NCI-H345 treated with DMSO at 0.1 percent for 48 hours (cell line): ENCODE measurements at regions not wholly inside any gene's neighbourhood (a gene's known extent, or its start where the extent isn't known, plus 50 kb on each side); places are given as distances from the start of the nearest gene placed in this dataset.

Source experiments
- DNase-seq: peaks from one replicate; lab custom pipeline; 2025; ENCODE audit not compliant: unreplicated experiment; lab: John Stamatoyannopoulos, UW

DNA sequence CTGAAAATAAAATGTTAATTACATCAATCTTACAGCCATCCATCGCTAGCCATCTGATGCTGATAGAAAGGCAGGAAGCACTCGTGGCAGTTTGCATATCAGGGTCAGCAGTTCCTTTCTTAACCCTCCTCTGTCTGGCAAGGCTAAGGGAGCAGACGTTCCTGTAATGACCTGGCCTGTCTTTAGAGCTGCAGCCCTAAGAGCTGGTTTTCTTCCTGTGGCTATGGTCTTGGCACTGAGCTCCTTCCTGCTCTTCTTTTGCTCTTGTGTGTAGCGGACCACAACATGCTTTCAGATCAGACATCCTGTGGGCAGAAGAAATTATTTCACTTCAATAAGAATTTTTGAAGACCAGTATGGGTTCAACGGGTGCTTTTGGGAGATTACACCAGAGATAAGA lies 170.4 kb downstream of the DAD1 start:
- no peak for DNase-seq

DNA sequence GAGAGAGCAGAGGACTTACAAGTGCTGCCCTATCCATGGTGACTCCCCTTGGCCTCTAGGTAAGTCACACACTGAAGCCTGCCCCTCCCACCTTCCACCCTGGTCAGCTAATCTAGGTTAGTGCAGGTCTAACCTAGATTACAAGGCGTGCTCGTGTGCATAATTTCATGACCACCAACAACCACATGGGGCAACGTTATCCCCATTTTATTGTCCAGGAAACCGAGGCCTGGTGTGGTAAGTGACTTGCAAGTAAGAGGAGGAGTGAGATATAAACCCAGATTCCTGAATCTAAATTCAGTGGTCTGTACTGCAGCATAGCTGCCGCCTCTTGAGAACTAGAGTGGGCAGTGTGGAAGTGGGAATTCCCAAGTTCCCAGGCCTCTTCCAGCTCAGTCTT lies 171.1 kb downstream of the DAD1 start:
- DNase-seq: no peak

DNA sequence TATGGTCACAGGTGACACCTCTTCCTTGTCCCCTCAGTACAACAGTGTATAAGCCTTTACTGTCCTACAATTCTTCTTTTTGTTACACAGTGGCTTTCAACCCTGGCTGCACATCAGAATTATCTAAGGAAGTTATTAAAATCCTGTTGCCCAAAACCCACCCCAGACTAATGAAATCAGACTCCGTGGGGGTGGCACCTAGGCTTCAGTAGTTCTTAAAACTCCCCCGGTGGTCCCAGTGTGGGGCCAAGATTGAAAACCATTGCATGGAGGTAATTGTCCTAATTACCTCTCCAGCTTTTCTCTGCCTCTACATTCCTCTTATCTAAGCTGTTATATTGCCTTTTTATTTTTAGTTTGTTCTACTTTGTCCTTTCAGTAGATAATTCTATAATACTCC lies 172.8 kb downstream of the DAD1 start:
- DNase-seq: no peak

- no peak for DNase-seq
Observed at GRCh38 chr14:22415605-22415959, 173.4 kb downstream of the DAD1 start.

DNA sequence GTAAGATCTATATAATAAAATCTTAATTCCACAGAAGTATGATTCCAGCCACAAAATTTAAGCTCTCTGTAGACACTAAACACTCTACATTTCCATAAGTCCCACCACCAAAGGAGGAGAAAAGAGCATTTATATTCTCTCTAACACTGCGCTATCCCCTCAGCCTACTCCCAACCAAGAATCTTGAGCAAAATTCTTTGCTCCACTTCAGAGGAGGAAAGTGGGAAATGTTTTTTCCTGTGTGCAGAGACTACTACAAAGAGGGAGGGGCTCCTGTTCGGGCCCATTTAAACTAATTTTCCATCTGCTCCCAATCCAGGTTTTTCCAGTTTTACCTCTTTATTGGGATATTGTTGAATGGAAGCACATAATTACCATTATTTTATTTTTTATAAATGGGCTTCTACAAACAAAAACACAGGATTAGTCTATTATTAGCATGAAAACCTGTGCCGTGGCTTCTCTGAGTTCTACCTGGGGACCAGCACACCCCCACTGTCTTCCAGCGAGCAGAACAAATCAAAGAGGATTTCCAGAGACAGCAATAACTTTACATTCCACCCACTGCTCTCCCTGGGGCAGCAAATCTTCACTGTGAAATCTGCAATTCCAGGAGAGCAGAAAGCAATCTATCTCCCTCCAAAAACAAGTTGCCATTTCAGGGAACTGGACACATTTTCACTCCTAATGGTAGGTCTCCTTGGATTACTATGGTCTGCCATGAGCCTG lies 174.0 kb downstream of the DAD1 start:
- DNase-seq: no peak

- DNase-seq: no peak
Observed at GRCh38 chr14:22412926-22413411, 176.1 kb downstream of the DAD1 start.

GRCh38 chr14:22411398-22412055 lies 177.5 kb downstream of the DAD1 start:
- DNase-seq: no peak

DNA sequence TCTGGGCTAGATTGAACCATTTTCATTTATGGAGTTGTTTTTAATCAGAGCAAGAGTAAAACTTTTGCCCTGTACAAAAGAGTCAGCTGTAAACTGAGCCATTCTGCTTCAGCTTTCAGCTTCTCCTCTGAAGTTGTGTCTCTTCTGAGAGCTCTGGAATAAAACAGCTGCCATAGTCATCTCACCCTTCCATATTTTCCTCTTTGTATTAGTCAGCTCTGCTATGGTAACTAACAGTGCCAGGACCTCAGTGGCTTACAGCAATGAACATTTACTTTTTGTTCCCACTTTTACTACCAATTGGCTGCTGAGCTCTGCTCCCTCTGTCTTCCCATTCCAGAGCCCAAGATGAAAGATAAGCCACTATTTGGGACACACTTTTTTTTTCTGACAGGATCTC lies 178.5 kb downstream of the DAD1 start:
- DNase-seq: no peak

DNA sequence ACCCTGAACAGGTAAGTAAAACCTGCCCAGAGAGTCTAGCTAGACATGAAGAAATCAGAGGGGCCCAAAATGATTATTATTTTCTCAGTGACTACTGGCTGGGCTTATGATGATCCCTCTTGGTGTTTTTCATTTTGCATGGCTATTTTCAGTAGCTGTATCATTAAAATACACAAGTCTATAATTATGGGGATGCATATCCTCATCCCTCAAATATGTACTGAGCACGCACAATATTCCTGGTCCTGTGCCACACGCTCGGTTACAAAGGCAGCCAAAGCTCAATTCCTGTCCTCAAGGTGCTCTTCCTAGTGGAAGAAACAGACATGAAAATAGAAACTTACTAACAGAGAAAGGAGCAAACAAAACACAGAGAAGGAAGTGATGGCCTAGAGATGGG lies 180.0 kb downstream of the DAD1 start:
- no peak for DNase-seq

DNA sequence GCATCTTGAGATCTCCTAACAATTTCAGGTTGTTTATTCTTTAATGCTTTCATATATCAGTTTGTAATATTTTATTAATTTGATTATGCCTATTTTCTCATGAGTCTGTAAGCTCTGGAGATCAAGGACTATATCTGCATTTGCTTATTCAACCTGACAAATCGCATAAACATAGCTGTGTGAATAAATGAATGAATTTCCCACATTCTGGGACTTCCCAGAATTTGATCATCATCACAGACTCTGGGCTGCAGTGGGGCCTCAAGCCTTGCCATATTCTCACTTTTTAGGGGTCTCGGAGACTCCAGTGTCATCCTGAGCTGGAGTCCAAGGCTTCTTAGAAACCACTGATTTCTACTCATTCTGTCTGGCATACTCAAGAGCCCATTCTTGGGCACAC lies 180.5 kb downstream of the DAD1 start:
- no peak for DNase-seq

GRCh38 chr14:22407033-22407432 lies 182.0 kb downstream of the DAD1 start:
- DNase-seq: no peak

GRCh38 chr14:22405201-22405600 lies 183.8 kb downstream of the DAD1 start:
- DNase-seq: no peak

DNA sequence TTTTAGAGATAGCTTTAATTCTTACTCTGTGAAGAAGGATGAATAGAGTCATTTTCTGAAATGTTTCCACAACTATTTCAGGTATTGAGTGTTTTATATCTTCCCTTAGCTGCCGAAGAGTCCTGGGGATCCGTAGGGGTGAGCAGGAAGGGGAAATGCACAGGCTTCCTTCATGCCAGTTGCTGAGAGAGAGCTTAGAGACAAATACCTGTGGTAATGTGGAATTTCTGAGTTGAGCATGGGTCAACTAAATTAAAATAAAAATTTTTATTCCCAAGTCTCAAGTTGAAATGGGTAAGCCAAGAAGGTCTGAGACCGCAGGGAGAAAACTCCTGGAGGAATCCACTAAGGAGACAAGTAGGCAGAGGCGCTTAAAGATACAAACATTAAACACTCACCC lies 185.7 kb downstream of the DAD1 start:
- no peak for DNase-seq

- no peak for DNase-seq
Observed at GRCh38 chr14:22400655-22401259, 188.3 kb downstream of the DAD1 start.

DNA sequence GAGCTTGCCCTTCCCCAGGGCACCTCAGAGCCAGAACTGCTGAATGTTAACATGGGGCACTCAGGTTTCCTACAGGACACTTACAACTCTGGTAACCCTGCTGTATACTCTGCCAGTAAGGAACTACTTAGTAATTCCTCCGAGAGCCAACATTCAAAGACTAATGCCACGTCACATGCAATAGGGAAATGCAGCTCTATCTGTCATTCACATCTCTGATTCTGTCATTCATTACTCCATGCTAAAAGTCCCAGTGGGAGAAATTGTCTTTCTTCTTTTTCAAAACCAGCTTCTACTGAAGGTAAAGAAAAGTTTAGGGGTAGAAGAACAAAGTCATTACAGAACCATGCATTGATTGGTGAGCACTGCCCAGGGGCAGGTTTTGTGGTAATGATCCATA lies 189.2 kb downstream of the DAD1 start:
- no peak for DNase-seq

GRCh38 chr14:22397221-22397737 lies 191.7 kb downstream of the DAD1 start:
- no peak for DNase-seq

- no peak for DNase-seq
Observed at GRCh38 chr14:22395803-22396202, 193.2 kb downstream of the DAD1 start.

GRCh38 chr14:22394616-22395015 lies 194.4 kb downstream of the DAD1 start:
- DNase-seq: no peak

DNA sequence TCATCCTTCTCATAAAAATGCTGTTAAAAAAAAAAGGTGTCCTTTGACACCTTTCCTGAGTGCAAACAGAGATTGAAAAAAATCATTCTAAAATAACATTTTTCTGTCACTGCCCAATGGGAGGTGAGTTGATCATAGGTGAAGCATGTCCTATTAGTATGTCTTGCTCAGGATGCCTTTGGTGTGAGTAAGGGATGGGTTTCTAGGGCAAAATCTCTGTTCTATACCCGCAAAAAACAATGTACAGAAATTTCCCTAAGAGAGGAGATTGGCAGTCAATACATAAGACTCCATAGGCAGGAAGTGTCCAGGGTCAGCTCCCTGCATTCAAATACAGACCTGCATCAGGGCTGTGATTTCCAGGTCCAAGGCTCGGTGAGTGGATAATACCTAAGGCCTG lies 195.2 kb downstream of the DAD1 start:
- DNase-seq: no peak

DNA sequence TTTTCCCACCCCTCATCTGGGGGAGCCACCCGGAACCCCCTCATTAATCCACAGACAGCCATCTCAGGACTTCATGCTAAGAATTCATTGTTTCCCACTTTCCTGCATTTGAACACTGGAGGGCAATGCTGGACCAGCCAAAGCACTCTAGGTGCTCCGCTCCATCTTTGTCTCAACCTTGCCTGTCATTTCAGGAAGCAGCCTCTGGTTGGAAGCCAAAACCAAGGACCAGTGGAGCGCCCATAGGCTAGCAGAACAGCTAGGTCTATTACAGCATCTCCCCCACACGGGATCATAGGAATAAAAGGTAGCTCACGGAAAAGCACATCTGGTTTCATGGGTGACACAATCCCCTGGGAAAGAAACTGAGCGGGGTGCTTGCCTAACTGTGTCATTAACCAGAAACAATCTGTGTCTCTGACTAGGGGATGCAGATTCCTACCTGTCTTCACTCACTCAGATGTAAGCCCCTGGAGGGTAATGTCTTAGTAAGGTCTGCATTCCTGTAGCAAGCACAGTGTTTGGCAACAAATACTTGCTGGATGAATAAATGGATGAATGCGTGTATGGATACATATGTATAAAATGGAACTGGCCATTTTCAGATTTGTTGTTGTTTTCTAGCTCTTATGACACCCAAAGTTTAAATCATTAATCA lies 197.0 kb downstream of the DAD1 start:
- DNase-seq: no peak

DNA sequence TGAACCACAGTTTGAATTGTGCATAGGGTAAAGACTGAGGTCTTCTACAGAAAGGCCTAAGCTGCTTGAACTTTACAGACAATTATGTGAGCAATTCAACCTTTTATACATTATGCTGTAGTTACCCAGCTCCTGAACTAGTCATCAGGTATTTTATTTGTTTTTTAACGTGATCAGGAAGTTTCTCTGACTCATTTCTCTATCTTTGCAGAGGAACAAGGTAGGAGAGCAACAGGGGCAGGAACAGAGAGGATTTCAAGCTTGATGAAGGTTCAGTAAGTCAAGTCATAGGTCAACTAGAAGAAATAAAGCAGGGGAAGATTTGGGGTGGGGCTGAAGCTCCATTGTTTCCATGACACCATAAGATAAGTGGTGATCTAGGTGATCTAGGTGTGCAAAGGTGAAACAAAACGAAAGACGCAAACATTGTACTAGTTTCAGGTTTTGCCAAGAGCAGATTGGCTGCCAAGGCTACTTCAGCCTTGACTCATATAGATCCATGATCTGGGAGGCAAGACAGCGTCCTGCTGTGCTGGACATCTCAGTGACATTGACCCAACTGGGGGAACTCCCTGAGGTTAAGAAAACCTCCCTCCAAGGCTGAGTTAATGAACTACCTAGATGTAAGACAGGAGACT lies 198.1 kb downstream of the DAD1 start:
- no peak for DNase-seq
